ENCODE measurements at regions not wholly inside any gene's neighbourhood (a gene's known extent, or its start where the extent isn't known, plus 50 kb on each side); places are given as distances from the start of the nearest gene placed in this dataset.

- no peak for TF ChIP-seq CTCF (IDR thresholded peaks at IDR 0.05)
- no peak for TF ChIP-seq POLR2A (IDR thresholded peaks at IDR 0.05)
Observed at GRCh38 chr6:62993951-62994350, 217.3 kb upstream of the FKBP1C start.

Data from body of pancreas (tissue), 4 donors.